ENCODE measurements at regions not wholly inside any gene's neighbourhood (a gene's known extent, or its start where the extent isn't known, plus 50 kb on each side); places are given as distances from the start of the nearest gene placed in this dataset.
A peak's percentile ranks its signal among the peaks of the same experiment; 100 is the strongest.
"Not testable (repeated sequence)": the region's sequence is repeated elsewhere in the genome, so short reads cannot be mapped to it uniquely, and the experiment has no call there.

- no peak for DNase-seq (ENCODE audit: low spot score)
Observed at GRCh38 chr6:105726902-105727655, 324.2 kb upstream of the PREP start.

GRCh38 chr6:105714846-105715245, 312.0 kb upstream of the PREP start:
- no peak for DNase-seq (ENCODE audit: low spot score)

GRCh38 chr6:105713474-105714118, 310.7 kb upstream of the PREP start:
- DNase-seq (ENCODE audit: low spot score) = no peak

- no peak for DNase-seq (ENCODE audit: low spot score)
Observed at GRCh38 chr6:105711216-105711615, 308.3 kb upstream of the PREP start.

GRCh38 chr6:105705608-105706007, 302.7 kb upstream of the PREP start:
- no peak for DNase-seq (ENCODE audit: low spot score)

GRCh38 chr6:105695461-105695860, 292.6 kb upstream of the PREP start:
- DNase-seq (ENCODE audit: low spot score) = no peak

GRCh38 chr6:105692613-105693215, 289.8 kb upstream of the PREP start:
- DNase-seq (ENCODE audit: low spot score) = no peak

- no peak for DNase-seq (ENCODE audit: low spot score)
Observed at GRCh38 chr6:105691971-105692370, 289.1 kb upstream of the PREP start.

GRCh38 chr6:105691081-105691480, 288.2 kb upstream of the PREP start:
- no peak for DNase-seq (ENCODE audit: low spot score)

- DNase-seq (ENCODE audit: low spot score) = no peak
Observed at GRCh38 chr6:105688573-105688972, 285.7 kb upstream of the PREP start.

- not testable (repeated sequence) for DNase-seq (ENCODE audit: low spot score)
Observed at GRCh38 chr6:105686793-105687192, 283.9 kb upstream of the PREP start.

GRCh38 chr6:105681061-105681460, 278.2 kb upstream of the PREP start:
- DNase-seq (ENCODE audit: low spot score) = no peak

- no peak for DNase-seq (ENCODE audit: low spot score)
Observed at GRCh38 chr6:105680131-105680530, 277.2 kb upstream of the PREP start.

GRCh38 chr6:105678516-105678915, 275.6 kb upstream of the PREP start:
- no peak for DNase-seq (ENCODE audit: low spot score)

GRCh38 chr6:105677671-105678475, 275.0 kb upstream of the PREP start:
- no peak for DNase-seq (ENCODE audit: low spot score)

- DNase-seq (ENCODE audit: low spot score) = no peak
Observed at GRCh38 chr6:105676857-105677256, 274.0 kb upstream of the PREP start.

GRCh38 chr6:105675715-105676397, 273.0 kb upstream of the PREP start:
- DNase-seq (ENCODE audit: low spot score) = peak; percentile 7

- DNase-seq (ENCODE audit: low spot score) = not testable (repeated sequence)
Observed at GRCh38 chr6:105672856-105673538, 270.1 kb upstream of the PREP start.

GRCh38 chr6:105669232-105669631, 266.4 kb upstream of the PREP start:
- DNase-seq (ENCODE audit: low spot score) = no peak

- DNase-seq (ENCODE audit: low spot score) = no peak
Observed at GRCh38 chr6:105667056-105667455, 264.2 kb upstream of the PREP start.

GRCh38 chr6:105664931-105665330, 262.0 kb upstream of the PREP start:
- no peak for DNase-seq (ENCODE audit: low spot score)
